ENCODE measurements at regions not wholly inside any gene's neighbourhood (a gene's known extent, or its start where the extent isn't known, plus 50 kb on each side); places are given as distances from the start of the nearest gene placed in this dataset.
A peak's percentile ranks its signal among the peaks of the same experiment; 100 is the strongest.

DNA sequence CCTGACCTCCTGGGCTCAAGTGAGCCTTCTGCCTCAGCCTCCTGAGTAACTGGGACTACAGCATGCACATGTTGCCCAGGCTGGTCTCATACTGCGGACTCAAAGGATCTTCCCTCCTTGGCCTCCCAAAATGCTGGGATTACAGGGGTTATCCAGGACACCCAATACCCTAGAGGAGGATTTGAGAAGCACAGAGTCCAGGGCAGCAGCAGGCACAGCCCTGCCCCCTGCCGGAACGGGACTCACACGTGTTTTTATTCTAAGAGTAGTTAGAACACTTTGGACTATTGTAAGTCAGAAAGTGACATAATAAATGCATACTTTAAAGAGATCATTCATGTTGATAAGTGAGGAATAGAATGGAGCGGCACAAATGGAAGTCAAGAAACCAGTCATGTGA lies 80.2 kb downstream of the C6orf118 start:
- no peak for DNase-seq (ENCODE audit: low spot score)

DNA sequence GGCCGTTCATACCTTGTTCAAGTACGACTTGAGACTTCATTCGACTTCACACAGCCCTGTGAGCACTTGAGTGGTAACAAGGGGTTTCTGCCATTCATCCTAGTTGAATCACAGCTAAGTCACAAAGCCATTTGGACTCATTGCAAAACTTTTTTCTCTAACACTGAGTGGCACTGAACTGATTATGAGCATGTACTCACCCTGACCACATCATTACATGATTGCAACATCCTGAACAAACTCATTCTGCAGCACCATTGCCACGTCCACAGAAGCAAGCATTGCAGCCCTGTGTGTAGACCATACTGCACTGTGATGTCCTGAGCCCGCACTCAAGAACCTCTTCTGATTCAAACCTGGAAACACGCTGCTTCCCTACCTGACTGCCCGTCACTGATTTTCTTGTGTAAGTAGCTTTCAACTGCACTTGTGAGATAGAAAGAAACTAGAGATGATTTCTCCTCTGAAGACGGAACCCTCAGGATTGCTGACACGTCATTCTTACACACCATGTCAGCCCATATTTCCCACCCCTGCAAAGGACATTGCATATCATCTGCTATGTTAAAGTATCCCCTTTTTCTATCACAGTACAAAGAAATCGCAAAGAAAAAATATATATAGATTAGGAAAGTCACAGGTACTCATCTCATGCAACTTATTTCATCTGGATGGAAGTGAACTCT lies 81.6 kb downstream of the C6orf118 start:
- DNase-seq (ENCODE audit: low spot score): no peak

DNA sequence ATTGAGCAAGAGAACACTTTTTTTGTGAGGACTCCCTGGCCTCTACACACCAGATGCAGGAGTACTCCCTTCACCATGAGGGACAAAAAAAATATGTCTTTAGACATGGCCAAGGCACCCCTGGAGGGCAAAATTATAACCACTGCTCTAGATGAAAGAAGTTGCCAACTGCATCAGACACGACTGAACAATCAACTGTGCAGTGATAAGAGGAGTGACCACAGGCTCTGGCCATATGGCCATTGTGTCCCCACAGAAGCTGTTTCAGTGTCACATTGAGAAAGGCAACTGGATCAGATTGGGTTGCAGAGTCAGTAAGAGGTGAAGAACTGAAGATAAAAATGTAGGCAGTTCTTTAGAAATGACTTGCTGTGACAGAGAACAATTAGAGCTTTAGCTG lies 85.7 kb downstream of the C6orf118 start:
- no peak for DNase-seq (ENCODE audit: low spot score)

DNA sequence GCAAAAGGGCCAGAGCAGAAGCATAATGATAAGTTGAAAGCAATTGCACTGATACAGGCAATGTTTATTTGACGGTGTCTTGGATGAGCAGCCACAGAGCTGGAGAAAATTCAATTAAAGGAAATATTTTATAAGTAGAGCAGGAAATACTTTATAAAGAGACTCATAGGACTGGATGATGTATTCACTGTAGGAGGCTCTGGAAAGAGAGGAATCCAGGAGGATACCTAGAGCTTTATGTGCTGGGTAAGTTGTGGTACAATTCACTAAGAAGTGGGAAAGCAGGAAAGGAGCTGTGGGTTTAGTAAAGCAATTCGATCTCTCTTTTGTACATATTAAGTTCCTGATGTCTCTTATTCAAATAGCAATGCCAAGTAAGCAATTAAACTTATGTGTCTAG lies 86.3 kb downstream of the C6orf118 start:
- DNase-seq (ENCODE audit: low spot score): no peak

DNA sequence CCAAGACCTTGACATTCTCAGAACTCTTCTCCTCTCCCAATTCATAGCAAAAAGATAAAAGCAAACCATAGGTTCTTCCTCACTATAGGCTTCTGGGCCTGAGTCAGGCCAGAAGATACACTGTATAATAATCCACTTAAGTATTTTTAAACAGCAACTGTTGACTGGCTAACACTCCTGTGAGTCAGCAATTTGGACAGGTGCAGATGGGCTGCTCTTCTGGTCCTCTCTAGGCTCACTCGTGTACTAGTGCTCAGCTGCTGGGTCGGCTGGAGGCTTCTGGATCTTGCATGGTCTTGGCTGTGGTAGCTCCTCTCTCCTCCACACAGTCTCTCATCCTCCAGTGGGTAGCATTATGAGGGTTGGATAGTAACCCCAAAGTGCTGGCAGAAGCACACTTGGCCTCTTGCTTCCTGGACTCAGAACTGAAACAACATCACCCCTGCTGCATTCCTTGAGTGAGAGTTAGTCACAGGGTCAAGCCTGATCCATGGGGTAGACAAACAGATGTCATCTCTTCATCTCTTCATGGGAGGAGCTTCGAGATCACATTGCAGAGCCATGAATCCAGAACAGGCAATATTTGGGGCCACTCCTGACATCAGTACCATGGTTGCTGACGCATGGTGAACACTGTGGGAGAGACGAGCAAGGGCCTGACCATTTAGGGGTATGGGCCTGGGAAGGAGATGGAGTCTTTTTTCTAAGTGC lies 86.9 kb downstream of the C6orf118 start:
- DNase-seq (ENCODE audit: low spot score): no peak

DNA sequence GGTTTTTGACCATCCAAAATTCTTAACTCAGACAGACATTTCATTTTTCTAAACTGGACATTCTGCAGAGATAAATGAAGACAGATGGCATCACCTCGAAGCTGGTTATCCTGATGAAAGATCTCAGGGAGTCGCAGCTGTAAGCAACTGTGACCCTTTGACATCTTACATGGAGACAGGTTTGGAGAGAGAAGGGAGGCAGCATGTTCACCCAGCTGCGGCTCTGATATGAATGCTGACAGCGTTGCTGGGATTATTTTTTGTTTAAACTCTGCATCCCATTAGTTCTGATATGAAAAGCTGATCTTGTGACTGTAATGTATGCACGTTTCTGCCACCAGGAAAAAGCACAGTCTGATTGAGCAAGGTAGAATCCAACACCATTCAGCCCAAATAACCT lies 89.4 kb downstream of the C6orf118 start:
- DNase-seq (ENCODE audit: low spot score): no peak

DNA sequence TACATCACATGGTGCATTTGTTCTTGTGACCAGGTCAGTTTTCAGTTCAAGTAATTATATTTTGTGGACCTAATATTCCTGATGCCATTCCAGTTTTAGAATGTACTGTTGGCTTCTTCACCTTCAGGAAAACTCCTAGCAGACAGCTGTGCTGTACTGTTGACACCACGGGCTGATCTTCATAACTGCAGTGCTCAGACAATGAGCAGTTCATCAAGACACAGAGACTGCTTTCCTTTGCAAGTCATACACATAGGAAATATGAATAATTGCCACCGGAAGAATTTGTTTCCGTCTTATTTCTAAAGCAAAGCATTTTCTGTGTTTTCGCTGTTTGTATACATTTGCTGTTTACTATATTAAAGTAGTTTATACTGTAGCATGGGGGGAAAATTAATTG lies 89.8 kb downstream of the C6orf118 start:
- no peak for DNase-seq (ENCODE audit: low spot score)

DNA sequence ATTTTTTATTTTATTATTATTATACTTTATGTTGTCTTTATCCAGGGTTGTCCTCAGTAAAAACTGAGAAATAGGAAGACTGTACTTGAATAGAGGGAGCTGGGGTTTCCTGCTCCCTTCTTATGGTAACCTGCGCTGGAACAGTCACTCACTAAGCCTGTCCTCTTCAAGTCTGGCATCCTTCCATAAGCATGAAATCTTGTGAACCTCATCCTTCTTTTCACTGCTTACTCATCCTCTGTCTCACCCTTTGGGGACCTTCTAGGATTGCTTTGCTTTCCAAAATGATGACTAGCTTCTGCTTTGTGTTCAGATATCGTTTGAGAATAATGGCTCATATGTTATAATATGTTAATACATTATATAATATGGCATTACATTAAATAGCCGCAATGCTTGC lies 90.6 kb downstream of the C6orf118 start:
- DNase-seq (ENCODE audit: low spot score): no peak

DNA sequence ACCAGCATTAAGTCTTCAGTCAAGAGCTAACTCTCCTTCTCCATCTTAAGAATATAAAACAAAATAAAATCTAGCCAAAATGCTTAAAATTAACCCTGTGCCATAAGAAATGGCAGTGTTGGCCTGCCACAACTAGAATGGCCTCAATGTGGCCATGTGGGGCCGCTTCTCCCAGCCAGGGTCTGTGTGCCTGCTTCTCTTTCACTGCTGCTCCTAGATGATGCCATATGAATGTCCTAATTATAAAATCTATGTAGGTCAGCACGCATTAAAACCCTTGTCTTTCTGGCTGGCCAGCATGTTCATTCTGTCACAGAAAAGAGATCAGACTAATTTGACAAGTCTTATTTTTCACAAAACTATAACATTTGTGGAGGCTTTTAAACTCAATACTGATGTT lies 102.6 kb downstream of the C6orf118 start:
- DNase-seq (ENCODE audit: low spot score): no peak

DNA sequence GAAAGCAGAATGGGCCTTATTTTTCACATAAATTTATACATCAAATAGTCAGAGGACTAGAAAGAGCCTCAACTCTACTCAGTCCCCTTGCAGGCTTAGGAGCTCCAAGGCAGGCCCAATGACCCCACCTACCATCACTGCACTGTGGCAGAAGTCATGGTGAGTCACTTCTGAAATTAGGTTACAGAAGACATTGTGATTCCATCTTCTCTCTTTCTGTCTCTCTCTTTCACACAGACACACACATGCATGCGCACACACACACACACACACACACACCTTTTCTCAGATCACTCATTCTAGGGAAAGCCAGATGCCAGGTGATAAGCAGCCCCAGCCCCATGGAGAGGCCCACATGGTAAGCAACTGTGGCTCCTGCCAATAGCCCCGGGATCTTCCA lies 103.8 kb downstream of the C6orf118 start:
- no peak for DNase-seq (ENCODE audit: low spot score)

DNA sequence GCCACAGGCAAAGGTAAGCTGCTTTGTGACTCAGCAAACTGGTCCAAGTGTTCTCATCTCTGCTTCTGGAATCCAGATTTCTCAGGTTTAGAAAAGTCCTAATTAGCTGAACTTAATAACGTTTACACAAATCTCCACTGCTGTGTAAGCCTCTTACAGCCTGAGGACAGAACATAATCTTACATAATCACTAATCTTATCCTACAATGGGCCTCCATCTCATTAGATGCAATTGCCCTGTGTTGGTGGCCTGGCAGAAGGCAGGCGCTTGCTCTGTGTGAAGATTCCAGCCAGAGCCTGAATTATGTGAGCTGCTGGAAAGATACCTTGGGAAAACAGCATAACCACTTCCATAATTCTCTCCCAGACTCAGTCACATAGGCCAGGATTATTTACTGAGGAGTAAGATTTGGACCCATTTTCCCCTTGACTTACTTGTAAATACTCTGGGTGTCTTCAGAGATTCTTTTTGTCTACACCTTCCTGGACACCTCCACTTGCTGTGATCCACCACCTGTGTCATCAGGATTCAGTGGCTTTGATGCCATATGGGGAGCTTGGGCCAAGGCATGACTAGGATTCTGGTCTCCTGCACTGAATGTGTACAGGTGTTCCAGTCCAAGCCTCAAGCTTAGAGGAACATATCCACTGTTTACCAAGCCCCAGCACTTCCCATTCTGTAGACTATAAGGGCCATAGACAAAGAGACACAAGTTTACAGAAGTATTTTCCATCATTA lies 104.4 kb downstream of the C6orf118 start:
- DNase-seq (ENCODE audit: low spot score): no peak

DNA sequence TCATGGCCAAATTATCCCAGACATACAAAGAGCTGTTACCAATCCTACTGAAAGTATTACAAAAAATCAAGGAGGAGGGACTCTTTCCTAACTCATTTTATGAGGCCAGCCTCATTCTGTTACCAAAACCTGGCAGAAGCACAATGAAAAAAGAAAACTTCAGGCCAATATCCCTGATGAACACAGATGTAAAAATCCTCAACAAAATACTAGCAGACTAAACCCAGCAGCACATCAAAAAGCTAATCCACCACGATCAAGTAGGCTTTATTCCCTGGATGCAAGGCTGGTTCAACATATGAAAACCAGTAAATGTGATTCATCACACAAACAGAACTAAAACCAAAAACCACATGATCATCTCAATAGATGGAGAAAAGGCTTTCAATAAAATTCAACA lies 109.2 kb downstream of the C6orf118 start:
- DNase-seq (ENCODE audit: low spot score): no peak

DNA sequence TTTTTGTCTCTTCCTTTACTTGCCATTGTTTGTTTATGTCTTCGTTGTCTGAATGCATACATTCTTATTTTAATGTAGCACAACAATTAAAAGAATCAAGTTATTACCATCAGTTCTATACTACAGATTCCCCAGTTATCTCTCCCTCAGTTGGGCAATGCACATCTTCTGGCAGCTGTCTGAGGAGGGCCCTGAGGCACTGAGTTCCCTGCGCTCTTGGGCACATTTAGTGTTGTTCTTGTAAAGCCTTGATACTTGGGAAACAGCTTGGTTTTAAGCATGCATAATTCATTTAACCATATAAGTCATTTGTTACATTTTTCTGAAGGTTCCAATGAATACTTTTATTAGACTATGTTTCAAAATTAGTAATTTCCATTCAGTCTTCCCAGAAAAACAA lies 117.9 kb downstream of the C6orf118 start:
- DNase-seq (ENCODE audit: low spot score): no peak

DNA sequence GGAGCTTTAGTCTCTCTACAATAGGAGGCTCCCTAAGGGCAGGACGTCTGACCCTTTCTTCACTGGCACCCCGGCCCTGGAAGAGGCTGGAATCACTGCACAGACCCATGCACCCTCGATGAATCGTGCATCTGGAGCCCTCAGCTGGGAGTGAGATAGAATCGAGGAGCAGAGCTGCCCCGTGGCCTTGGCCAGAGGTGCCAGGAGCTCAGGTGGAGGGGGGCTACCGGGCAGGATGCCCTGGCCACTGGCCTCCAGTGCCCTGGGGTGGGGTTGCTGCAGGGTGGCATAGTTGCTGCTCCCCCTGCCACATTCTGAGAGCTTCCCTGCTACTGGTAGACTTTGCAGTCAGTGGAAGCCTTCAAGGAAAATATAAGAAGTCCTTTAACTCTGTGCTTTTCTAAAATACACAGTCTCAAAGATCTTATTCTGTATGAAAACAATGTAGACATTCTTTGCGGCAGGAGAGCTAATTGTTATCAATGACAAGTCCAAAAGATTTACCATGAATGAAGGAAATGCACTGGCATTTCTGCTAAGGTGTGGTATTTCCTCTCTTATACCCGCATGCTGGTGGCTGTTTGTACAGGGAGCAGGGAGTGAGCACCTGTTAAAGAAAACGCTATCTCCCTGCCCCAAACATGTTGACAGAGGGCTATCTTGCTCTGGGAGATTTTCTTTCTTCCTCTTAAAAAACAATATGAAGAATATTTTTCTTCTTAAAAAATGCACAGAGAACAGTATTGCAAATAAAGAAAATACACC lies 122.8 kb downstream of the C6orf118 start:
- no peak for DNase-seq (ENCODE audit: low spot score)

DNA sequence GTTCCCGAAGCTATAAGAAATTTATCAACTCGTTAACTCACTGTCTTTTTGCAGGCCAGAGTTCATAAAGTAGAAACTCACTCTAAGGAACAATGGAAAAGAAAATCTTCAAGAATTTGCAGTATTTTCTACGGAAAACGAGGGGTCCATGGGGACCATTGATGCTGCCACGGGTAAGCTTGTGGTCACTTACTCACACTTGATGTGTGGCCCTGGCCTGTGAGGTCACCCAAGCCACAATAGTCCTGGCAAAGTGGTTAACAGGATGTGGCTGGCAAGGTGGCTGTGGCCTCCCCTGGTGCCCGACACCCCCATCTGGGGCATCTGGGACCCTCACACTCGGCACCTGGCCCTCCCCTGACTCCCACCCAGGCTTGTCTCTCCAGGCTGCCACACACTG lies 123.4 kb downstream of the C6orf118 start:
- DNase-seq (ENCODE audit: low spot score): no peak

DNA sequence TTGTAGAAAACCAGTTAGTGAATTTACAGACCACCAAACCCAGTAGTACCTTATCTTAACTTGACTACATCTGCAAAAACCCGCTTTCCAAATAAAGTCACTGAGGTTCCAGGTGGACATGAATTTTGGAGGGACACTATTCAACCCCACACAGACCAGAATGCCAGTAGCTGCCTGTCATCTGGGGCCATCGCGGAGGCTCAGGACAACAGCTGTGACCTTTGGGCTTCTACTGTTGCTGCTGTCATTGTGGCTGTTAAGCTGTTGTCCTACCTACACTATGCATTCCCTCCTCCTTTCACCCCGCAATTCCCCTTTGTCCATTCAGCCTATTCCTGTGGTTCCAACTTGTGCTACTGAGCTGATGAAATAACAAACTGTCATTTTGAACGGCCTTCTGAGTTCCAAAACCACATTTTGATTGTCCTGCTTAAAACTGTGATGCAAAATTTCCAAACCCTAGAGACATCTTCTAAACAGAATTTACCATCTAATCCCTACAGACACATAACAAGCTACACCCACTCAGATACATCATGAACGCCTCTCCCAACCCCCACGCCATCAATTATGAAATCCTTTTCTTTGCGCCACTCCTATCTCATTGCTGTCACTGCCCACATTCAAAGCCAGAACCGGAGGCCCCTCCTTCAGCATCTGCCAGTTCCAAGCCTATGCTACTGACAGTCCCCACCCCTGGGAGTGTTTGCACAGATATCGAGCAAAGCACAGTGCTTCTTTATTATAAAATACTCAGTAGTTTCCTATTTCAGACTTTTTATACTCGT lies 125.0 kb downstream of the C6orf118 start:
- DNase-seq (ENCODE audit: low spot score): peak; percentile 72

DNA sequence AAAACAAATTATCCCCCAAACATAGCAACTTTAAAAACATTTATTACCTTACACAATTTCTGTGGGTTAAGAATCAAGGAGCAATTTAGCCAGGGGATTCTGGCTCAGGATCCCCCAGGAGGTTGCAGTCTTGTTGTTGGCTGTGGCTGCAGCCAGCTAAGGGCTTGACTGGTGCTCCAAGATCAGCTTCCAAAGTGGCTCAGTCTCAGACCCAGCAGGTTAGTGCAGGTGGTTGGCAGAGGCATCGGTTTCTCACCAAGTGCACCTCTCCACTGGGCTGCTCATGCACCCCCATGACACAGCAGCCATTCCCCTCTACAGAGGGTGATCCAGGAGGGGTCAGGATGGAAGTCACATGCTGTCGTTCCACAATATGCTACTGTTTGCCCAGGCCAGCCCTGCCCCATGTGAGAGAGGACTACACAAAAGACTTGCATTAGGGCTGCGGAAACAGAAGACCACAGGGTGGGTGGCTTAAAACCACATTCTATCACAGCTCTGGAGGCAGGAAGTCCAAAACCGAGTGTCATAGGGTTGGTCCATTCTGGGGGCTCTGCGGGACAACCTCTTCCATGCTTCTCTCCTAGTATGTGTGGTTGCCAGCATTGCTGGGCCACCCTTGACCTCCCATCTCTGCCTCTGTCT lies 125.8 kb downstream of the C6orf118 start:
- DNase-seq (ENCODE audit: low spot score): no peak

DNA sequence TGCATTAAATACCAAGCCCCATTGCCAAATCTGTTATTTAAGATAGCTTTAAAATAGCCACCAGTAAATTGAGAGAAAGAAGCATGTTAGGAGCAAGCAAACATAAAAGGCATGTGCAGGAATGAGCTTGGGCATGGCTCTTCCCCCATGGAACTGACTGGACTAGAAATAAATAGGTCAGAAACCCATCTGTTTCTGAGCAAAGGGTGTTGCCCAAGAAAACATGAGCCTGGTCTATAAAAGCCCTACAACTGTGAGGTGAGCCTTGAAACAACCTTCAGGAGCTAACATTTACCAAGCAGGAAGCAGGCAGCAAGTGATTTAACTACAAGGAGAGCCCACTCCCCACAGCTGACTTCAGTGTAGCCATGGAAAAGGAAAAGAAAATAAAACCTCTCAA lies 126.3 kb downstream of the C6orf118 start:
- no peak for DNase-seq (ENCODE audit: low spot score)

DNA sequence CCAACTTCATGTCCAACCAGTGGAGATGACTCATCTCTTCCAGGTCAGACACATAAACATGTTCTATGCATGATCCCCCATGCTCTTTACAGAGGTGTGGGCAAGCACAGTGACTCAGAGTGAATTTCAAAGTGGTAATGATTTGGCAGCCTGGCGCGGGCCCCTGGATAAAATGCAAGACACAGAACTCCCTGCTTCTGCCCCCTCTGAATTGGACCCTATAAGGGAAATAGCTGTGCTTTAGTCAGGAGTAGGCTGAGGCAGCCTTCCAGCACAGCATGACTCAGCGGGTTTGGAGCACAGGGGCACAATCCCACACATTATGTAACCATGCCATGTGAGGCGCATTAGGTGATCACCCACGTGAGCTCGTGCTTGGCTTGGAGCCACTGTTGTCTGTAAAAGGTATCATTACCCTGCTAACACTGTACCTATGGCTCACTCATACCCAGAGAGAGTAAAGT lies 127.4 kb downstream of the C6orf118 start:
- DNase-seq (ENCODE audit: low spot score): no peak

DNA sequence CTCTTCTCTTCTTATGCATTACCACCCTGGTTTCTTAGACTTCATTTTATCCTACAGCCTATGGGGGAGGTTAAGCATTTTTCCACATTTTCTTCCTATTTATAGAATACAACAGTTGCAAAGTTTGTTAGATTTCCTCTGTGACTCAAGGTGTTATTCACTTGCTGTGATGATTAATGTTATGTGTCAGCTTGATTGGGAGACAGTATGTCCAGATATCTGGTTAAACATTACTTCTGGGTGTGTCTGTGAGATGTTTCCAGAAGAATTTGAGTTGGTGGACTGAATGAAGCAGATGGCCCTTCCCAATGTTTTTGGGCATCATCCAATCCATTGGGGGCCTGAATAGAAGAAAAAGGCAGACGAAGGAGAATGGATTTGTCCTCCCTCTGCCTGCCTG lies 131.3 kb downstream of the C6orf118 start:
- no peak for DNase-seq (ENCODE audit: low spot score)

DNA sequence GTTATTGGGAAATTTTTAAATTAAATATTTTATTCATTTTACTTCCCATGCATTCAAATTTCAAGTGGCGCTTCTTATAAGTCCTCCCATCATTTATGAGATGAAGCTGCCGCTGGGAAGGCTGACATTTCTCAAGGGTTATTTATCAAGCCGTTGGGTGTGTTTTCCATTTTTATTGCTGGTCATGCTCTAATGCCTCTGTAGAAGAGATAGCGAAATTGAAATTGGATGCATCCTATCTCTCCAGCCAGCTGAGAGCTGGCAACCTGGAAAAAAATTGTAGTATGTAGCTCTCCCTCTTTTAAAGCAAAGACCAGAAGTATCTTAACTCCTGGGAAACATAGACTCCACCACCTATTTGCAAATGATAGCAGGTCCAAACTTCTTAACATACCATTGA lies 135.9 kb downstream of the C6orf118 start:
- no peak for DNase-seq (ENCODE audit: low spot score)
